HG03064 (cell line): ENCODE measurements at regions not wholly inside any gene's neighbourhood (a gene's known extent, or its start where the extent isn't known, plus 50 kb on each side); places are given as distances from the start of the nearest gene placed in this dataset.

ENCODE experiments used
- ATAC-seq: cut with Tn5 transposase; IDR thresholded peaks from one replicate; pipeline ENCODE4 v1.9.1; 2021; ENCODE audit warnings: low read depth; ENCODE audit not compliant: unreplicated experiment

GRCh38 chr9:99572567-99572966, 249.1 kb upstream of the NR4A3 start:
- ATAC-seq = no peak

DNA sequence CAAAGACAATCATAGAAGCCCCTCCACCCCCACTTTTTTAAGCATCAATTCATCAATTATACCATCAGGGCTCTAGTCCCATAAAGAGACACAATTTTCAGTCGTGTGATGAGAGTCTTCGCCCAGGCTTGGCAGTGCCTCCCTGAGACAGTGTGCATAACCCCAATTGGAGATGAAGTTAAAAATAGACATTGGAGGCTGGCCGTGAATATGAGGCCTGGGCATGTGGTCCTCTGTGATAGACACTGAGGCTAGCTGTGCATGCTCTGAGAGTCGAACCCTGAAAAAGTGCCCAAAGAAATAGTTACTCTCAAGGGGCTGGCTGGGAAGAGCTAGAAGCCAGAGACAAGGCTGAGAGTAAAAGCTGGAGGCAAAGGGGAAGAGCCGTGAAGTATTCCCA, 248.6 kb upstream of the NR4A3 start:
- ATAC-seq = no peak

DNA sequence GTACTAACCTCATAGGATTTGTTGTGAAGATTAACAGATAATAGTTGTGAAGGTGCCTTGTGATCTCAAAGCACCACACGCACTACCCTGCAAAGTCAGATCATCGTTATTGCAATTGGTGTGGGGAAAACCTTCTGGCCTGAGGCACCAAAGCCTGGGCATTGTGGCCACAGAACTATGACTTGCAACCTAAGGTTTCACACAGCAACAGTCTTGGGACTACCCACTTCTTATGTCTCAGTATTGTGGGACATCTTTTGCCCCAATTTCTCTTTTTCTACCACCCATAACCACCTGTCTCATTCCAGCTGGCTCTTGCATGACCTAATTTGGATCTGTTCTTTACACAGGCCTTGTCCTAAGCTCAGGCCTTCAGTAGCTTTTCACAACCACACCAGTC, 247.8 kb upstream of the NR4A3 start:
- no peak for ATAC-seq

DNA sequence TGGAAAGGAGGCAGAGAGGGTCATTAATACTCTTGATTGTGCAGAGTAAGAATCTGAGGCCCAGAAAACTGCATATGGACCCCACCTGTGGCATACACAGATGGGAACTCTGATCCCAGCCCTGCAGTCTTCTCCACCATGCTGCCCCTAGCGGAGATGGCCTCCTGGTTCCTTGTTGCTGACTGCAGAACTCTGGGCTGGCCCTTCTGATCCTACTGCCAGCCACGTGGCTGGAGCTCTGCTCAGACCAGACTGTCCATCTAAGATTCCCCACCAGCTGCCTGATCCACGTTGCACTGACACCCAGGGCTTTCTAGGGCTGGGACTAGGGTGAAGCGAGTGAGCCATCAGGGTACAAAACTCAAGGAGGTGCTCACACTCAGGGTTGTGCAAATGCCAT, 245.7 kb upstream of the NR4A3 start:
- ATAC-seq = no peak

- no peak for ATAC-seq
Measured at GRCh38 chr9:99576876-99577275, 244.8 kb upstream of the NR4A3 start.

- no peak for ATAC-seq
Measured at GRCh38 chr9:99577351-99577750, 244.3 kb upstream of the NR4A3 start.

GRCh38 chr9:99578666-99579065, 243.0 kb upstream of the NR4A3 start:
- no peak for ATAC-seq

DNA sequence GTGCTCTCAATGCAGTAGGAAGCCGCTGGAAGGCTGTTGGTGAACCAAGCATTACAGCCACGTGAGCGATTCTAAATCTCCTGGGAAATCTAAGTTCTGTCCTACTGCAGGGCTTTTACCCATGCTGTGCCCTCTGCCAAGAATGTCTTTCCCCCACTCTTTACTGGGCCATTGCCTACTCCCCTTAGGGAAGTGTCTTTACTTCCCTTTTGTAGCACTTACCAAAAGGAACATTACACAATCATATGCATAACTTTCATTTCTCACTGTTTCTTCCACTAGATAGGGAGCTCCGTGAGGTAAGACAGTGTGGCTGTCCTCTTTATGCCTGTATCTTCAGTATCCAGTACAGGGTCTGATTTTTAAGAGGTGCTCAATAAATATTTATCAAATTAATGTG, 241.7 kb upstream of the NR4A3 start:
- ATAC-seq = no peak

DNA sequence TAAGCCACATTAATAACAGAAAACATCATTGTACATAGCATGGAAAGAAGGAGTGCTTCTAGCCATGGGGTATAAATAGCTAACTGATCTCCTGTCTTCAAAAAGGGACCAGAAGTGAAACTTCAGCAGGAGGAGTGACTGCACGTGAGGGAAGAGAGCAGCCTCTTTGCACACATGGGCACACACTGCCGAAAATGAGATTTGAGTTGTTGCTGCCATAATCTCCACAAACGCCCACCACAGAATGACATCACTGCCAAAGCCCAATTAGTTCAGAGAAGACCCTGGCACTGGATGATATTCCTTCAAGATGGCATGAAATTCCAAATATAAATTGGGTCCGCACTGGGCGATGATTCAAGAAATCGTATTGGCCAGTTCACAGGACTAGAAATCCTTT, 238.9 kb upstream of the NR4A3 start:
- ATAC-seq = no peak

- no peak for ATAC-seq
Measured at GRCh38 chr9:99588299-99588698, 233.4 kb upstream of the NR4A3 start.

GRCh38 chr9:99588747-99589146, 232.9 kb upstream of the NR4A3 start:
- no peak for ATAC-seq

DNA sequence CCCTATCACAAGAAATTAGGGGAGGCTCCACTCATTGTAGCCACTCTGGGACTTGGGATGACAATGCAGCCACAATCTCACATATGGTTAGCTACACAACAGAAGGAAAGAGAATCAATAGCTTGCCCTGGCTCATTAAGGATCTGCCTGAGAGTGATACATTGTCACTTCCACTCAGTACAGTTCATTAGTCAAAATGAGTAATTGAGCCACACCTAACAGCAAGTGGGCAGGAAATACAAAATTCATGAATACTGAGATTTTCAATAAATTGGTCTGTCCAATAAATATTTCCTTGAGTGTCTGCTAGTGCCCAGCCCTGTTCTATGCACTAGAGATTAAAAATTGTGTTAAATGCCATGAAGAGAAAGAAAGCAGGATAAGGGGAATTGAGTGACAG, 231.3 kb upstream of the NR4A3 start:
- ATAC-seq = no peak

DNA sequence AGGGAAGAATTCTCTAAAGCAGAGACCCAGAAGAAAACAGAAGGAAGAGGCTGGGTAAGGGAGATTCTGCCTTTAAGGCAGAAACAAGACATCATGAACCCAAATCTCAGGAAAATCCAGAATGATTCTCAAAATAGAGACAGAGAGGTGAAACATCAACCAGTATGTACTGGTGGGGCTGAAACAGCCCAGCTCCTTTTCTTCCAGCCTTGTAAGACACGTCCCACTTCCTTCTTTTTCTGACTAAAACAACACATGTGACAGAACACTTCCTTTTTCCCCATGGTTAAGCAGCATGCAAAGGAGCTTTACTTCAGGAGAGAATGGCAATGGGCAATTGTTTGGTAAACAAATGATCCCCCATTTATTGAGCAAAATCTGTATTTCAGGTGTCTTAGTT, 230.8 kb upstream of the NR4A3 start:
- ATAC-seq = no peak

DNA sequence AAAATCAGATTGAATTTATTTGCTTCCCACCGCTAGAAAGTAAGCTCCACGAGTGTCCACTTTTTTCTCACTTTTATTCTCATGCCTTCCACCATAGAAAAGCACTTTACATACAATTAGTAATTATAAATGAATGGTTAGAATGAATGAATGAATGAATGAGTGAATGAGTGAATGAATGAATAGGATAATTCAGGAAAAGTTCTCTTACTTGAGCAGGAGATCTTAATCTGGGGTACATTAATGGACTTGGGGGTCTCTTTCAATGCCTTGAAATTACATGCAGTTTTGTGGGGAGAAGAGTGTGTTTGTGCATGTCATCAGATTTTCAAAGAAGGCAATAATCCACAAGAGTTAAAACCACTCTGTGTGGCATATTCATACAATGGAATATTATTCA, 229.9 kb upstream of the NR4A3 start:
- no peak for ATAC-seq

DNA sequence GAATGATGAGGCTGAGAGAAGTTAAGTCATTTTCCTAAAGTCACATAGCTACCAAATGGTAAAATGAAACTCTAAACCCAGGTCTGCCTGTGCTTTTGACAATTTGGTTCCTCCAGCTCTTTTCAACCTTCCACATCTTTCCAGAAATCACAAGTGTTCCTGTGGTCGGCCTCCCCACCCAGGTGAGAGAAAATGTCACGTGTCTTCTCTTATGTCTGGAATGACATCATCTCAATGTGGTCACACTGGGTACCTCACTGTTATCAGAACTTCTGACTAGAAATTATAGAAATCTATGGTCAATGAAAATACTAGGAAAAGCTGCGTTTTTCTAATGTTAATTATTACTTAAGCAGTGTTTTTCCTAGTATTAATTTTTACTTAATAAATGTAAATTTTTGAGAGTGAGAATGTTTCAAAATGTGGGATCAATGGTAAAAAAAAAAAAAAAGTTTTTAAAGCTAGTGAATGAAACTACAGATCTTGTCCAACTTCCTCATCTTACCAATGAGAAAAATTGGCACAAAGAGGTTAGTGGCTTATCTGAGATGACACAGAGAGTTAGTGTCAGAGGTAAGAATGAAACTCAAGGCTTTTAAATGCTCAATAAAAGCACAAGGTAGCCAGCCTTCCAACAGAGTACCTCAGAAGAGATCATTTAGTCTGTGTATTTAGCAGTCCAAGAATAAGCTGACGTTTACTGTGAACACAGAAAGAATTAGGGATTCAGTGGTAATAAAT, 228.7 kb upstream of the NR4A3 start:
- ATAC-seq = no peak

DNA sequence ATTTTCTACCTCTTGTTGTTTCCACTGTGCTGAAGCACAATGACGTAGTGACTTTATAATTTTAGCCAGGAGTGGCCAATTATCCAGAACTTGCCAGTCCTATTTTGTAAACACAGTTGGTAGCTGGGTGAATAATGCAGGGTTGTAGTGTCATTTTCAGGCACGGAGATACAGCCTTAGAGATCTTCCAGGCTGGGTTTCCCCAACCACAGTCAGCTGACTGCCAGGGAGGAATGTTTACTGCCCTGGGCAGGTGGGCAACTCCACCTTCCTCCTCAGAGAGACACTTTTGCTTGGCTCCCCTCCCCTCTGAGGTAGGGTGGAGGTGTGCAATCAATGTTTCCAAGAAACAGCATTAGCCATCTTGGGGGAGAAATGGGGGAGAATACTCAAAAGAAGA, 228.1 kb upstream of the NR4A3 start:
- ATAC-seq = no peak

DNA sequence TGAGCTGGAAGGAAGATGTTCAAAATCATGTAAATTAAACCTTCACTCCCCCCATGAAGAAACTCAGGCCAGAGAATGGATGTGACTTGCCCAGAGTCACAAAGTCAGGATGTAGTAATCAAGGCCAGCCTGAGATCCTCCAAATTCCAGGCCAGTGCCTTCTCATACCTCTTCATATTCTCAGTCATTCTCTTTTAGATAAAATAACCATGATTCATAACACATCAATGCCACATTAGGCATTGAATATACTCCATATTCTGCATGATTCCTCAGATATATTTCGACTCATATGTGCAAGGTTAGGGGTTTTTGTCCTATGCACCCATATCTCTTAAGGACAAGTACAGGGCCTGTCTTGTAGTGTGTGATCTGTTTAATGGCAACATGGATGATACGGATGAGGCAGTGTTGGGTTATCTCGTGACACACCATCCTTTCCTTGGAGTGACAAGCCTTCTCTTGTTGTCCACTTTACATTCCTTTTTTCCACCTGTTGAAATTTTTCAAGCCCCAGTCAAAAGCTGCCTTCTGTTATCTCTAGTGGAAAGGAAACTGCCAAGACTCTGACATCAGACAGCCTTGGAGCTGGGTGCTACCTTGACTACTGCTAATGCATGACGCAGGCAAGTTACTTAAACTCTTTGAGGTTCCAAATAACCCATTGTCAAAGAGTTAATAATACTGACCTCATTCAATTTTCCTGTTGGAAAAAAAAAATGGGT, 227.5 kb upstream of the NR4A3 start:
- ATAC-seq = no peak

DNA sequence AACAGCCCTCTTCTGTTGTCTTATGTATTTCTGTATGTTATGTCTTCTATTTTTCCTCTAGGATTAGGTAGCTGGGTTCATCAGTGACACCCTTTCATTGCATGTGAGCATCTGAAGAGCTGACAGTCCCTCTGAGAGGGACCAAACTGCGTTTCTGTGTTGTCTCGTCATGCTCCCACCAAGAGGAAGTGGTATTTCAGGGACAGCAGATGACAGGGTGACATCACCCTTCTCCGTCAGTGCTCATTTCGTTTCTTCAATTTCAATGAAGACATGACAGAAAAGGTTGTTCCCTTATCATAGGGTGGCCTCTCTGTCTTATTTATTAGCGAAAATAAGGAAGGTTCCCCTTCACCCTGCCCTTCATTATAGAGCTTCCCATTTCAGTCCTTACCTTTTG, 225.9 kb upstream of the NR4A3 start:
- ATAC-seq = no peak

DNA sequence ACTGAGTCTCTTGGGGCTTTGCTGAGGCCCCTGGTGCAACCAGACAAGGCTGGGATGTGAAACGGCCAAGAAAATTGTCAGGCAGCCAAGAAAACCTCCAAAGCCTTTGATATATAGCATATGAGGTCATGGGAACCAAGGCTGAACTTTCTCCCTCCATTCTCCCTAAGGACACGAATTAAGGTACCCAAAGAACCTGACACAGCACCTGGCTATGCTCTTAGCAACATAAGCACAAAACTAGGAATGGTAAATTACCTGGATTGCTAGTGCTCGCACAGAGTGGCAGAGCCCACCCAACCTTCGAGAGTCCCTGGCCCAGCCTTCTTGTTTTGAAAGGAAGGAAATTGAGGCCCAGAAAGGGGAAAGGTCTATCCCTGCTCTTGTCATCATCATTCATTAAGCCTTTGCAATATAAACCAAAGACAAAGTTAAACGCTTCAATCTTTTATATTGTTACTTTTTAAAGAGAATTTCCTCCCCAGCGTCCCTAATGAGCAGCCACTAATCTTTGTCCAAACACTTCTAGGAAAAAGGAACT, 220.0 kb upstream of the NR4A3 start:
- no peak for ATAC-seq

DNA sequence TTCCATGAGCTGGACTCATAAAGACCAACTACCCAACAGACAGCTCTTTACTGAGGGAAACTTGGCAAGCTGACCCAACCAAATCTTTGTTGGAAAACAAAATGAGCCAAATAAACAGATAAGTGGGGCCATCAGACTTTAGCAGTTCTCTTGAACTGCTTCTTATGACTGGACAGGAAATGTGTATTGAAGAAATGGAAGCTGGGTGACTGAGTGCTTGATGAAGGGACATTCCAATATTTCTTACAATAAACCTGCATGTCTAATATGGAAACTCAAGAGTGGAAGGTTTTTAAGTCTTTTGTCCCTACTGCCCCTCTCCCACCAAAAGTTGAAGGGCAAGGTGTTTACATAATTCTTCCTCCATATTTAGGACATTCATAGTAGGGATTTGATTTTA, 218.8 kb upstream of the NR4A3 start:
- no peak for ATAC-seq

DNA sequence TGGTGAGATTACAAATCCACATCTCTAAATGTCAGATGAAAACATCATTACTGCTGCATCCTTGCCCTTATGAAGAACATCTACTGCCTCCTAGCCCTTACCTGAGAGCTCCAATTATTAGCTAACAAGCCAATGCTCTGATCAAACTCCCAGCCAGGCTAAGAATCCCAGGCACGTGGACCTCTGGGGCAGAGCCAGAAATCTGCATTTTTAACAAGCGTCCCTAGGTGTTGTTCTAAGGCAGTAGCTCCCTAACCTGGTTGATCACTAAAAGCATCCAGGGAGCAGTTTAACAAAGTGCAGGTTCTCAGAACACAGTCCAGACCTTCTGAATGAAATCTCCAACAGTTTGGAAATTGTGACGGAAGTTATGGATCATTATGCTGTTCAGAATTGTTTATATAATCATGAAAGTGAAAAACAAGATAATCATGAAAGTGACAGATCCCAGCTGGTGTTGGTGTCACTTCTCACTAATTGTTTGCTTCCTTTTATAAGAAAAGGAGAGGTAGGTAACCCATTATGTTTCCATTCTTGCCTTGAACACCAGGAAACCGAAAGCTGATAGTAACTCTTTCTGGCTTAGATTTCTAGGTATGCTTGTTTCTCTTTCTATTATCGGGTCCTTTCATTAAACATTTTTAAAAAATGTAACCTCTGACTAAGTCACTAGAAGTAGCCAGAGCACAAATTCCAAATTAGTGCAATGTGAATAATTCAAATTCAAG, 216.5 kb upstream of the NR4A3 start:
- ATAC-seq = no peak
